ENCODE measurements at regions not wholly inside any gene's neighbourhood (a gene's known extent, or its start where the extent isn't known, plus 50 kb on each side); places are given as distances from the start of the nearest gene placed in this dataset.

DNA sequence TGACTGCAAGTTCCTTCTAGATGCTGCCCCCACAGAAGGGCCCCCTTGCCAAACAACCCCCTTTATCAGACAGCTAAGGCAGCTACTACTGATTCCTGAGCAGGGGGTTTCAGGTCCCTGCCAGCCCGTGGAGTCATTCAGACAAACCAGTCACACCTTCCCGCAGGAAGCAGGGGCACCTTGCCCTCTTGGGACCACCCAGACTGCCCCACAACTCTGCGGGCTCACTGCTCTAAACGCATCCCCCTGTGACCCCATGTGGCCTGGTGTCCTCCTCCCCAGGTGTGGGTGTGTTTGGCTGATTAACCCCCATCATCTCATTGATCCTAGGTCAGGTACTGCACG lies 298.9 kb downstream of the TCERG1L start:
- Histone ChIP-seq H3K79me2 (ENCODE audit: insufficient read depth, low read length) (no peaks in the 10 kb centered on the region), H3K9me3 (ENCODE audit: insufficient read depth, low read depth, low read length) (peaks cover 16% of the 10 kb centered on the region; the same call in 1 of the 2 replicates), H3K9me2 (replicated peaks; ENCODE audit: low read depth, low read length) (no peaks in the 10 kb centered on the region), H3K4me1 (ENCODE audit: insufficient read depth, low read length, poor library complexity, severe bottlenecking) (no peaks in the 10 kb centered on the region), H2AFZ (ENCODE audit: low read length) (no peak overlapping the region), H3K4me2 (ENCODE audit: low read depth, low read length, poor library complexity, severe bottlenecking) (no peak overlapping the region), H3K9ac (ENCODE audit: low read depth, low read length, poor library complexity, severe bottlenecking) (no peak overlapping the region), H3K27me3 (ENCODE audit: insufficient read depth, low read length, poor library complexity, severe bottlenecking) (no peaks in the 10 kb centered on the region), H3F3A (ENCODE audit: low read depth) (no peaks in the 10 kb centered on the region), H3K36me3 (ENCODE audit: insufficient read depth, low read length) (no peaks in the 10 kb centered on the region), H3K4me3 (ENCODE audit: low read length, poor library complexity, severe bottlenecking) (no peak overlapping the region), H4K20me1 (ENCODE audit: insufficient read depth, low read length, poor library complexity, severe bottlenecking) (no peaks in the 10 kb centered on the region)
- no peak for TF ChIP-seq EZH2phosphoT487 (IDR thresholded peaks at IDR 0.05; ENCODE audit: borderline replicate concordance)
- TF ChIP-seq, protein P1, sequence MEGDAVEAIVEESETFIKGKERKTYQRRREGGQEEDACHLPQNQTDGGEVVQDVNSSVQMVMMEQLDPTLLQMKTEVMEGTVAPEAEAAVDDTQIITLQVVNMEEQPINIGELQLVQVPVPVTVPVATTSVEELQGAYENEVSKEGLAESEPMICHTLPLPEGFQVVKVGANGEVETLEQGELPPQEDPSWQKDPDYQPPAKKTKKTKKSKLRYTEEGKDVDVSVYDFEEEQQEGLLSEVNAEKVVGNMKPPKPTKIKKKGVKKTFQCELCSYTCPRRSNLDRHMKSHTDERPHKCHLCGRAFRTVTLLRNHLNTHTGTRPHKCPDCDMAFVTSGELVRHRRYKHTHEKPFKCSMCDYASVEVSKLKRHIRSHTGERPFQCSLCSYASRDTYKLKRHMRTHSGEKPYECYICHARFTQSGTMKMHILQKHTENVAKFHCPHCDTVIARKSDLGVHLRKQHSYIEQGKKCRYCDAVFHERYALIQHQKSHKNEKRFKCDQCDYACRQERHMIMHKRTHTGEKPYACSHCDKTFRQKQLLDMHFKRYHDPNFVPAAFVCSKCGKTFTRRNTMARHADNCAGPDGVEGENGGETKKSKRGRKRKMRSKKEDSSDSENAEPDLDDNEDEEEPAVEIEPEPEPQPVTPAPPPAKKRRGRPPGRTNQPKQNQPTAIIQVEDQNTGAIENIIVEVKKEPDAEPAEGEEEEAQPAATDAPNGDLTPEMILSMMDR (conservative IDR thresholded peaks at IDR 0.05; ENCODE audit: low read length), result no peak

DNA sequence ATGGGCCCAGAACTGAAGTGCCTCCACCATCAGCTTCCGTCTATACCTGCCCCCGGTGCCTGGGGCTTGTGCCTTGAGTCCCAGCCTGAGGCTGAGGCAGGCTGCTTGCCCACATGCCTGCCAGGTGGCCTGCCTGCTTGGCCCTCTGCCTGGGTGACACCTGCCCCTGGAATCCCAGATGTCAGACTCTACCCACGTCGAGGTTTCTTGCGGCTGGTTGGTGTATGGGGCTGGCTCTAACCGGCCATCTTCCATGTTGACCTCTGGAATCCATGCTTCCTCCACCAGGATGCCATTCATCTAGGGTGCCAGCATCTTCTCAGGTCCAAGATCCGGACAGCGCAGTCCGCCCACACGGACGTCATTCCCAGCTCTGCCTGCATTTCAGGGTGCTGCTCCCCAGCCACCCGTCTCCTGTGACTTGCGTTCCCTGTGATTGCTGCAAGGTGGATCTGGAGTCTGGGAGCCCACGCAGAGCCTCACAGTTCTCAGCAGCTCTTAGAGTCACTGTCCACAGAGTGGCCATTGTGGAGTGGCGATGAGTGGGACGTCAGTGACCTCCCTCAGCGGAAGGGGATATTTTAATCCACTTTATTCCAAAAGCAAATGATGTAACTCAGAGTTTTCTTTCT lies 298.1 kb downstream of the TCERG1L start:
- Histone ChIP-seq H3K36me3 (ENCODE audit: insufficient read depth, low read length) (no peaks in the 10 kb centered on the region), H3F3A (ENCODE audit: low read depth) (no peaks in the 10 kb centered on the region), H3K4me2 (ENCODE audit: low read depth, low read length, poor library complexity, severe bottlenecking) (no peak overlapping the region), H3K9ac (ENCODE audit: low read depth, low read length, poor library complexity, severe bottlenecking) (no peak overlapping the region), H3K9me2 (replicated peaks; ENCODE audit: low read depth, low read length) (no peaks in the 10 kb centered on the region), H3K4me3 (ENCODE audit: low read length, poor library complexity, severe bottlenecking) (no peak overlapping the region), H3K4me1 (ENCODE audit: insufficient read depth, low read length, poor library complexity, severe bottlenecking) (no peaks in the 10 kb centered on the region), H3K9me3 (ENCODE audit: insufficient read depth, low read depth, low read length) (peaks cover 16% of the 10 kb centered on the region; the same call in 1 of the 2 replicates), H2AFZ (ENCODE audit: low read length) (no peak overlapping the region), H4K20me1 (ENCODE audit: insufficient read depth, low read length, poor library complexity, severe bottlenecking) (no peaks in the 10 kb centered on the region), H3K79me2 (ENCODE audit: insufficient read depth, low read length) (no peaks in the 10 kb centered on the region), H3K27me3 (ENCODE audit: insufficient read depth, low read length, poor library complexity, severe bottlenecking) (no peaks in the 10 kb centered on the region)
- TF ChIP-seq, protein P1 (conservative IDR thresholded peaks at IDR 0.05; ENCODE audit: low read length), result no peak
- no peak for TF ChIP-seq EZH2phosphoT487 (IDR thresholded peaks at IDR 0.05; ENCODE audit: borderline replicate concordance)

DNA sequence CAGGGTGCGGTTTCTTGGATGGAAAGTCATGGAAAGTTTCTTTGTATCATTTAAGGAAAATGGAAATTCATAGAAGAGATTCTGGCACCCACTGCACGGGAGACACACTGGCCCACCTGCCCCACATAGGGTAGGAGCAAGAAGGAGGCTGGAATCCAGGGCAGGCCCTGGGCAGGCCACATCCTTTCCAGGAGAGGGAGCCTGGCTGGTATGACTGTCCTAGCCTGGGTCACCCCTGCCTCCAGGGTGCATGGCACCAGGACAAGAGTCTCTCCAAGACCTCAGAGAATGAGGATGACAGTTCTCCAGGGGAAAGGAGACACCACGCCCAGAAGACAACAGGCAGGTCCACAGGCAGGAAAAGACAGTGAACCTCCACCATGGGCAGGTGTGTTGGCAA lies 297.2 kb downstream of the TCERG1L start:
- Histone ChIP-seq H3K4me2 (ENCODE audit: low read depth, low read length, poor library complexity, severe bottlenecking) (no peak overlapping the region), H3K27me3 (ENCODE audit: insufficient read depth, low read length, poor library complexity, severe bottlenecking) (no peaks in the 10 kb centered on the region), H3K36me3 (ENCODE audit: insufficient read depth, low read length) (no peaks in the 10 kb centered on the region), H3K4me3 (ENCODE audit: low read length, poor library complexity, severe bottlenecking) (no peak overlapping the region), H3K79me2 (ENCODE audit: insufficient read depth, low read length) (no peaks in the 10 kb centered on the region), H3K9ac (ENCODE audit: low read depth, low read length, poor library complexity, severe bottlenecking) (no peak overlapping the region), H4K20me1 (ENCODE audit: insufficient read depth, low read length, poor library complexity, severe bottlenecking) (no peaks in the 10 kb centered on the region), H2AFZ (ENCODE audit: low read length) (no peak overlapping the region), H3K9me3 (ENCODE audit: insufficient read depth, low read depth, low read length) (peaks cover 16% of the 10 kb centered on the region; the same call in 1 of the 2 replicates), H3K4me1 (ENCODE audit: insufficient read depth, low read length, poor library complexity, severe bottlenecking) (no peaks in the 10 kb centered on the region), H3F3A (ENCODE audit: low read depth) (no peaks in the 10 kb centered on the region), H3K9me2 (replicated peaks; ENCODE audit: low read depth, low read length) (no peaks in the 10 kb centered on the region)
- TF ChIP-seq, protein P1 (conservative IDR thresholded peaks at IDR 0.05; ENCODE audit: low read length), result no peak
- TF ChIP-seq EZH2phosphoT487 (IDR thresholded peaks at IDR 0.05; ENCODE audit: borderline replicate concordance), result no peak
